ENCODE measurements at regions not wholly inside any gene's neighbourhood (a gene's known extent, or its start where the extent isn't known, plus 50 kb on each side); places are given as distances from the start of the nearest gene placed in this dataset.
A peak's percentile ranks its signal among the peaks of the same experiment; 100 is the strongest.

GRCh38 chr15:81939604-81940440, 106.0 kb downstream of the MEX3B start:
- Histone ChIP-seq H3K36me3 (ENCODE audit: control insufficient read depth, insufficient read depth, low read length) (no peaks in the 10 kb centered on the region), H3K27me3 (ENCODE audit: control insufficient read depth, insufficient read depth, low read length) (no peaks in the 10 kb centered on the region), H3K4me3 (ENCODE audit: low read depth, low read length) (no peak overlapping the region)
- FAIRE-seq = no peak
- TF ChIP-seq, protein P1, sequence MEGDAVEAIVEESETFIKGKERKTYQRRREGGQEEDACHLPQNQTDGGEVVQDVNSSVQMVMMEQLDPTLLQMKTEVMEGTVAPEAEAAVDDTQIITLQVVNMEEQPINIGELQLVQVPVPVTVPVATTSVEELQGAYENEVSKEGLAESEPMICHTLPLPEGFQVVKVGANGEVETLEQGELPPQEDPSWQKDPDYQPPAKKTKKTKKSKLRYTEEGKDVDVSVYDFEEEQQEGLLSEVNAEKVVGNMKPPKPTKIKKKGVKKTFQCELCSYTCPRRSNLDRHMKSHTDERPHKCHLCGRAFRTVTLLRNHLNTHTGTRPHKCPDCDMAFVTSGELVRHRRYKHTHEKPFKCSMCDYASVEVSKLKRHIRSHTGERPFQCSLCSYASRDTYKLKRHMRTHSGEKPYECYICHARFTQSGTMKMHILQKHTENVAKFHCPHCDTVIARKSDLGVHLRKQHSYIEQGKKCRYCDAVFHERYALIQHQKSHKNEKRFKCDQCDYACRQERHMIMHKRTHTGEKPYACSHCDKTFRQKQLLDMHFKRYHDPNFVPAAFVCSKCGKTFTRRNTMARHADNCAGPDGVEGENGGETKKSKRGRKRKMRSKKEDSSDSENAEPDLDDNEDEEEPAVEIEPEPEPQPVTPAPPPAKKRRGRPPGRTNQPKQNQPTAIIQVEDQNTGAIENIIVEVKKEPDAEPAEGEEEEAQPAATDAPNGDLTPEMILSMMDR (IDR thresholded peaks at IDR 0.05; ENCODE audit: insufficient read depth, low read length, severe bottlenecking) = peak; percentile 46
- DNase-seq (ENCODE audit: low read depth) = peak; percentile 57

DNA sequence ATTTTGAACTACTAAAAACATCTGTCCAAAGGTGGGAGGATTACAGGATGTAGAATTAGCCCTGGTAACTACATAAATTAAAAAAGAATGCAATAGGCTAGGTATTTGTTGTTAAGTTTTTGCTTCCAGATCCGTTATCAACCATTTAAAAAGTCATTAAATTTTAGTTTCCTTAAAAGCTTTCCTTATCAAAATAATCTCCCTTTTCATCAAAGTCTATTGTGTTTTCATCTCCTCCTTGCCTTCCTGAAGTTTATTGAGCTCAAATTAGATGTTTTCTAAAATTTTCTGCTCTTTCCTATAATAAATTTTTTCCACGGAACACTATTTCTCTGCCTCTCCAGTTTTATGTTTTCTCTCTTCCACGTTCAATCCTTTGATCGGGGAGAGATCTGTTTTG, 108.6 kb downstream of the MEX3B start:
- Histone ChIP-seq H3K27me3 (ENCODE audit: control insufficient read depth, insufficient read depth, low read length) (no peaks in the 10 kb centered on the region), H3K36me3 (ENCODE audit: control insufficient read depth, insufficient read depth, low read length) (no peaks in the 10 kb centered on the region), H3K4me3 (ENCODE audit: low read depth, low read length) (no peak overlapping the region)
- DNase-seq (ENCODE audit: low read depth) (no peak), FAIRE-seq (no peak)
- TF ChIP-seq, protein P1 (IDR thresholded peaks at IDR 0.05; ENCODE audit: insufficient read depth, low read length, severe bottlenecking) = no peak

DNA sequence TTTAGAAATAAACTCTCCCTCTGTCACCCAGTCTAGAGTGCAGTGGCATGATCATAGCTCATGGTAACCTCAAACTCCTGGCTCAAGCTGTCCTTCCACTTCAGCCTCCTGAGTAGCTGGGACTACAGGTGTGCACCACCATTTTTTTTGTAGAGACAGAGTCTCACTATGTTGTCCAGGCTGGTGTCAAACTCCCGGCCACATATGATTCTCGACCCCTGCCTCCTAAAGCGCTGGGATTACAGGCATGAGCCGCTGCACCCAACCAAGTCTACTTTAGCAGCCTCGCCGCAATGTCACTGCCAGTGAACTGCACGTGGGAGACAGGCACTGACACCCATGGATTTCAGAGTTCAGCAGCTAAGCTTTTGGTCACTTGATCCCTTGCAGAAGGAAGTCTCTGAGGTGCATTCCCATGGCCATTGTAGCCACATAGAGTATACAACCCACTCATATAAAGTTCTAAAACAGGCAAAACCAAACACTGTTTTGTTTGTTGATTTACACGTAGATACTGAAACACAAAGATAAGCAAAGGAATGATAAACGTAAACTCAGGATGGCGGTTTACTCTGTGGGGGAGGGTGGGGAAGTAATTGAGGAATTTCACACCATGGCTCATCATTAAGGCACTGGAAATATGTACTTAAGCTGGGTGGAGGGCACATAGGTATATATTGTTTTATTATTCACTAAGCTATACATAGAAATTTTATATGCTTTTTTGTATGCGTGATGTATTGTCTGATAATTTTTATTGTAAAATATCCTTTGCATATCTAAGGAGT, 115.0 kb downstream of the MEX3B start:
- H3K27me3 ChIP-seq (ENCODE audit: control insufficient read depth, insufficient read depth, low read length) = no peaks in the 10 kb centered on the region
- TF ChIP-seq, protein P1 (IDR thresholded peaks at IDR 0.05; ENCODE audit: insufficient read depth, low read length, severe bottlenecking) = no peak
- no peak overlapping the region for H3K4me3 ChIP-seq (ENCODE audit: low read depth, low read length)
- H3K36me3 ChIP-seq (ENCODE audit: control insufficient read depth, insufficient read depth, low read length) = no peaks in the 10 kb centered on the region
- DNase-seq (ENCODE audit: low read depth) = no peak
- no peak for FAIRE-seq

DNA sequence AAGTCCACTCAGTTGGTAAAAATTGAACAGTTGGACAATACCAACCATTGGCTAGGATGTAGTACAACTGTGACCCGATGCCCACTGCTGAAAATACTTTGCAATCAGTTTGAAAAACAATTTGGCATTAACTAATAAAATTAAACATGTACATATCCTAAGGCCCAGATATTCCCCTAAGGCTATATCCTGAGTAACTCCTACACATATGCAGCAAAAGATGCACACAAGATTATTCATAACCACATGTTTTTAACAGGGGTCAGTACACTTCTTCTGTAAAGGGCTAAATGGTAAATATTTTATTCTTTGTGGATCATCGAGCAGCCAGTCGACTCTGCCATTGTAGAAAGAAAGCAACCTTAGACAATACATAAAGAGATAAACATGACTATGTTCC, 116.3 kb downstream of the MEX3B start:
- Histone ChIP-seq H3K27me3 (ENCODE audit: control insufficient read depth, insufficient read depth, low read length) (no peaks in the 10 kb centered on the region), H3K36me3 (ENCODE audit: control insufficient read depth, insufficient read depth, low read length) (no peaks in the 10 kb centered on the region), H3K4me3 (ENCODE audit: low read depth, low read length) (no peak overlapping the region)
- DNase-seq (ENCODE audit: low read depth) (no peak), FAIRE-seq (no peak)
- TF ChIP-seq, protein P1 (IDR thresholded peaks at IDR 0.05; ENCODE audit: insufficient read depth, low read length, severe bottlenecking) = no peak

- TF ChIP-seq, protein P1 (IDR thresholded peaks at IDR 0.05; ENCODE audit: insufficient read depth, low read length, severe bottlenecking) = no peak
- FAIRE-seq (no peak), DNase-seq (ENCODE audit: low read depth) (no peak)
- Histone ChIP-seq H3K4me3 (ENCODE audit: low read depth, low read length) (no peak overlapping the region), H3K27me3 (ENCODE audit: control insufficient read depth, insufficient read depth, low read length) (no peaks in the 10 kb centered on the region), H3K36me3 (ENCODE audit: control insufficient read depth, insufficient read depth, low read length) (no peaks in the 10 kb centered on the region)
Observed at GRCh38 chr15:81926981-81927380, 118.8 kb downstream of the MEX3B start.

Measured in bronchial epithelial cell (primary cell).